Spleen (tissue), 7 donors: ENCODE measurements at regions not wholly inside any gene's neighbourhood (a gene's known extent, or its start where the extent isn't known, plus 50 kb on each side); places are given as distances from the start of the nearest gene placed in this dataset.
"Not testable (repeated sequence)": the region's sequence is repeated elsewhere in the genome, so short reads cannot be mapped to it uniquely, and the experiment has no call there.

Experiments
- POLR2AphosphoS5 ChIP-seq, 3 donors: sonication (generic); formaldehyde crosslinking; IDR thresholded peaks; one replicate each; pipeline ENCODE4 v1.5.1; 2017; ENCODE audit warnings: antibody characterized with exemption in 3 of 3
- TF ChIP-seq, protein P1 (sequence below), 11 experiments: fragments of 200-600 bp in 7 of 11; fragments of 450-650 bp in 4 of 11; sonication (generic) in 4 of 11; IDR thresholded peaks in 8 of 11; conservative IDR thresholded peaks in 3 of 11; 1 replicate in 7 of 11; 2 replicates in 4 of 11; pipeline versions ENCODE4 v1.4.0 to v1.8.0; 2016 to 2021; ENCODE audit warnings: antibody characterized with exemption in 11 of 11, inconsistent platforms in 4 of 11, mild to moderate bottlenecking in 1 of 11
- donor health status: DM: no; HTN: no; CAD: no; lungs with moderate emphysema.
- donor health status: DM: no; HTN: no; CAD: no.
- donor health status: DM: no; HTN: no; CAD: no.

DNA sequence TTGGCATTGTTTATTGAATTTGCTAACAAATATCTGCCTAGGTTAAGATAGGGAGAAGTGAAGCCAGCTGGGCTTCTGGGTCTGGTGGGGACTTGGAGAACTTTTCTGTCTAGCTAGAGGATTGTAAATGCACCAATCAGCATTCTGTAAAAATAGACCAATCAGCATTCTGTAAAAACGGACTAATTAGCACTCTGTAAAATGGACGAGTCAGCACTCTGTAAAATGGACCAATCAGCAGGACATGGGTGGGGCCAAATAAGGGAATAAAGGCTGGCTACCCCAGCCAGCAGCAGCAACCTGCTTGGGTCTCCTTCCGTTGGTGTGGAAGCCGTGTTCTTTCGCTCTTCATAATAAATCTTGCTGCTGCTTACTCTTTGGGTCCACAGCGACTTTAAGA, 198.4 kb downstream of the MRPS30 start:
- TF ChIP-seq, protein P1, sequence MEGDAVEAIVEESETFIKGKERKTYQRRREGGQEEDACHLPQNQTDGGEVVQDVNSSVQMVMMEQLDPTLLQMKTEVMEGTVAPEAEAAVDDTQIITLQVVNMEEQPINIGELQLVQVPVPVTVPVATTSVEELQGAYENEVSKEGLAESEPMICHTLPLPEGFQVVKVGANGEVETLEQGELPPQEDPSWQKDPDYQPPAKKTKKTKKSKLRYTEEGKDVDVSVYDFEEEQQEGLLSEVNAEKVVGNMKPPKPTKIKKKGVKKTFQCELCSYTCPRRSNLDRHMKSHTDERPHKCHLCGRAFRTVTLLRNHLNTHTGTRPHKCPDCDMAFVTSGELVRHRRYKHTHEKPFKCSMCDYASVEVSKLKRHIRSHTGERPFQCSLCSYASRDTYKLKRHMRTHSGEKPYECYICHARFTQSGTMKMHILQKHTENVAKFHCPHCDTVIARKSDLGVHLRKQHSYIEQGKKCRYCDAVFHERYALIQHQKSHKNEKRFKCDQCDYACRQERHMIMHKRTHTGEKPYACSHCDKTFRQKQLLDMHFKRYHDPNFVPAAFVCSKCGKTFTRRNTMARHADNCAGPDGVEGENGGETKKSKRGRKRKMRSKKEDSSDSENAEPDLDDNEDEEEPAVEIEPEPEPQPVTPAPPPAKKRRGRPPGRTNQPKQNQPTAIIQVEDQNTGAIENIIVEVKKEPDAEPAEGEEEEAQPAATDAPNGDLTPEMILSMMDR (IDR thresholded peaks at IDR 0.05 in 8 of 11, conservative IDR thresholded peaks at IDR 0.05 in 3 of 11): not testable (repeated sequence)
- TF ChIP-seq POLR2AphosphoS5 (IDR thresholded peaks at IDR 0.05): not testable (repeated sequence)
